PC-9 (cell line): ENCODE measurements at regions not wholly inside any gene's neighbourhood (a gene's known extent, or its start where the extent isn't known, plus 50 kb on each side); places are given as distances from the start of the nearest gene placed in this dataset.

Source experiments
- BruUV-seq: library from RNA; stranded (reverse); fragments of 400-500 nt; replicated peaks from 2 replicates; lab custom pipeline; 2021; lab: Mats Ljungman, UMichigan
- CTCF ChIA-PET: fragments of 300-600 bp; sonication (Branson Sonifier 250); formaldehyde crosslinking; loops from one replicate; lab custom pipeline; 2022; ENCODE audit warnings: antibody characterized with exemption; lab: Charles Lee
- POLR2A ChIA-PET: fragments of 300-600 bp; sonication (Branson Sonifier 250); formaldehyde crosslinking; loops from one replicate; lab custom pipeline; 2022; ENCODE audit warnings: antibody characterized with exemption; ENCODE audit not compliant: unreplicated experiment; lab: Charles Lee
- DNase-seq, 2 experiments: peaks; one replicate each; pipeline versions ENCODE4 v3.0.0 to v3.0.0-alpha.2; 2015 to 2022; ENCODE audit warnings: mixed read lengths in 1 of 2
- H2AFZ ChIP-seq: fragments of 200-600 bp; sonication (generic); 2 replicates; pipeline ENCODE4 v1.8.1; 2017; ENCODE audit warnings: antibody characterized with exemption
- H3F3A ChIP-seq: fragments of 200-600 bp; sonication (generic); 2 replicates; pipeline ENCODE4 v1.8.1; 2017; ENCODE audit warnings: antibody characterized with exemption, mild to moderate bottlenecking, low read depth; ENCODE audit not compliant: insufficient read depth
- H3K27ac ChIP-seq: fragments of 200-600 bp; sonication (generic); 2 replicates; pipeline ENCODE4 v1.6.1; 2016; ENCODE audit warnings: mixed run types
- H3K27me3 ChIP-seq: fragments of 200-600 bp; sonication (generic); 2 replicates; pipeline ENCODE4 v1.6.1; 2016; ENCODE audit warnings: low read depth, mixed run types; ENCODE audit not compliant: insufficient read depth
- H3K36me3 ChIP-seq: fragments of 200-600 bp; sonication (generic); 2 replicates; pipeline ENCODE4 v1.6.1; 2016; ENCODE audit warnings: low read depth, mixed run types
- H3K4me1 ChIP-seq: fragments of 200-600 bp; sonication (generic); replicated peaks from 2 replicates; pipeline ENCODE4 v1.6.1; 2016; ENCODE audit warnings: mixed run types; ENCODE audit not compliant: insufficient read depth
- H3K4me2 ChIP-seq: fragments of 200-600 bp; sonication (generic); 2 replicates; pipeline ENCODE4 v1.6.1; 2017; ENCODE audit warnings: mixed run types
- H3K4me3 ChIP-seq: fragments of 200-600 bp; sonication (generic); 2 replicates; pipeline ENCODE4 v1.6.1; 2016; ENCODE audit warnings: mixed run types
- H3K79me2 ChIP-seq: fragments of 200-600 bp; sonication (generic); 2 replicates; pipeline ENCODE4 v1.6.1; 2017; ENCODE audit warnings: low read depth, mixed run types
- H3K9me2 ChIP-seq: fragments of 200-600 bp; sonication (generic); 2 replicates; pipeline ENCODE4 v1.8.1; 2017; ENCODE audit warnings: mild to moderate bottlenecking; ENCODE audit not compliant: insufficient read depth
- H3K9me3 ChIP-seq: fragments of 200-600 bp; sonication (generic); 2 replicates; pipeline ENCODE4 v1.8.1; 2016; ENCODE audit warnings: low read depth; ENCODE audit not compliant: insufficient read depth
- H4K20me1 ChIP-seq: fragments of 200-600 bp; sonication (generic); 2 replicates; pipeline ENCODE4 v1.8.1; 2017; ENCODE audit not compliant: insufficient read depth
- CTCF ChIP-seq: fragments of 200-600 bp; sonication (generic); conservative IDR thresholded peaks from 2 replicates; pipeline ENCODE4 v1.6.1; 2017; ENCODE audit warnings: mixed run types, antibody characterized with exemption, mild to moderate bottlenecking, moderate library complexity
- EZH2 ChIP-seq: fragments of 200-600 bp; sonication (generic); IDR thresholded peaks from 2 replicates; pipeline ENCODE4 v1.8.0; 2017; ENCODE audit warnings: antibody characterized with exemption, low read depth
- intact Hi-C: fragments of 100-400 bp; cut with micrococcal nuclease; formaldehyde crosslinking; loops from one replicate; pipeline ENCODE4 v1.10.0; 2022; ENCODE audit not compliant: unreplicated experiment

DNA sequence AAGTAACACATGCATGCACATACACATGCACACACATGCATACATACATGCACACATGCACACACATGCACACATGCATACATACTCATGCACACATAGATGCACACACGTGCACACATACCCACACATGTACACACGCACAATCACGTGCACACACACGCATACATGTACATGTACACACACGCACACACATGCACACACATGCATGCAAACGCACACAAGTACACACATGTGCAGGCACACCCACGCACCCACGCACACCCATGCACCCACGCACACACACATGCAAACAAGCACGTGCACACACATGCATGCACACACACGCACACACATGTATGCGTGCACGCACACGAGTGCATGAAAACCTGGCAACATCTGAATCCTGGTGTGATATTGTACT lies 232.7 kb upstream of the CDH4 start:
- intact Hi-C loops = no loop called here
- no peak overlapping the region for H3K4me2 ChIP-seq
- BruUV-seq = no TSS peak

GRCh38 chr20:61023612-61024011 lies 228.4 kb upstream of the CDH4 start:
- Histone ChIP-seq H3F3A (no peaks in the 10 kb centered on the region), H3K27ac (no peak overlapping the region), H3K4me3 (no peak overlapping the region), H3K9me3 (no peaks in the 10 kb centered on the region), H3K36me3 (no peaks in the 10 kb centered on the region), H2AFZ (no peak overlapping the region), H3K4me2 (no peak overlapping the region), H3K27me3 (peaks cover 64% of the 10 kb centered on the region), H3K4me1 (no peaks in the 10 kb centered on the region), H3K9me2 (no peaks in the 10 kb centered on the region; the same call in 1 of the 2 replicates), H3K79me2 (no peaks in the 10 kb centered on the region), H4K20me1 (no peaks in the 10 kb centered on the region)
- DNase-seq = no peak
- CTCF ChIA-PET = no interaction called here
- POLR2A ChIA-PET = no interaction called here
- intact Hi-C loops = no loop called here
- TF ChIP-seq CTCF (no peak), EZH2 (no peak)
- no TSS peak for BruUV-seq

More for the DNA sequence above, 232.7 kb upstream of the CDH4 start:
- CTCF ChIA-PET = no interaction called here
- no peaks in the 10 kb centered on the region for H3F3A ChIP-seq
- peaks cover 58% of the 10 kb centered on the region for H3K27me3 ChIP-seq
- no peaks in the 10 kb centered on the region for H4K20me1 ChIP-seq
- H3K9me2 ChIP-seq = no peaks in the 10 kb centered on the region
- H2AFZ ChIP-seq = no peak overlapping the region
- POLR2A ChIA-PET = no interaction called here
- no peaks in the 10 kb centered on the region for H3K4me1 ChIP-seq
- no peak overlapping the region for H3K27ac ChIP-seq
- DNase-seq = no peak
- no peaks in the 10 kb centered on the region for H3K9me3 ChIP-seq
- H3K4me3 ChIP-seq = no peak overlapping the region
- H3K36me3 ChIP-seq = no peaks in the 10 kb centered on the region
- TF ChIP-seq CTCF (no peak), EZH2 (no peak)
- H3K79me2 ChIP-seq = no peaks in the 10 kb centered on the region

DNA sequence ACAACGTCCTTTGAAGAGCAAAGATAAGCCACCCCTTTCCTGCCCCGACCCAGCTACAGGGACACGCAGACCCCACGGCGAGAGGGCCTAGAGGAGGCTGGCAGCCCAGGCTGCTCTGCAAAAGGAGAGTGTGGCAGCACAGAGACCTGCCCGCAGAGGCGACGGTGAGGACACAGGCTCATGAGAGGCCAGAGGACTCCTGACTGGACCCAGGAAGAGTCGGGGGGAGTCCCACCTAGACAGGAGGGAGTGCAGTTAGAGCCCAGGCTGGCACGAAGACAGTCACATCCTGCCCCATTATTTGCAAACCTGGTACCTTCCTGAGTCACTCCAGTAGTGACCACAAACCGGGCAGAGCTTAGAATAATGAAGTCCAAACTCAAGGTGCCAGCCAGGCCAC lies 227.7 kb upstream of the CDH4 start:
- no TSS peak for BruUV-seq
- ChIA-PET CTCF (no interaction called here), POLR2A (interaction anchor here (0.6 kb wide), 1 partner anchor 214 kb away, joined by 6 read pairs; no protein-coding TSS in a partner anchor)
- Histone ChIP-seq H3K27ac (no peak overlapping the region), H2AFZ (no peak overlapping the region), H3K9me3 (no peaks in the 10 kb centered on the region), H3K9me2 (no peaks in the 10 kb centered on the region; the same call in 1 of the 2 replicates), H3K79me2 (no peaks in the 10 kb centered on the region), H3F3A (no peaks in the 10 kb centered on the region), H3K27me3 (peaks cover 64% of the 10 kb centered on the region), H3K4me1 (no peaks in the 10 kb centered on the region), H4K20me1 (no peaks in the 10 kb centered on the region), H3K4me2 (no peak overlapping the region), H3K4me3 (no peak overlapping the region), H3K36me3 (no peaks in the 10 kb centered on the region)
- TF ChIP-seq EZH2 = no peak
- TF ChIP-seq CTCF = no peak
- no peak for DNase-seq
- intact Hi-C loops = no loop called here
